ENCODE measurements at regions not wholly inside any gene's neighbourhood (a gene's known extent, or its start where the extent isn't known, plus 50 kb on each side); places are given as distances from the start of the nearest gene placed in this dataset.

- no peak for TF ChIP-seq USF1 (IDR thresholded peaks at IDR 0.05)
- no peak for TF ChIP-seq MAX (IDR thresholded peaks at IDR 0.05)
- no peak for TF ChIP-seq FOXM1 (IDR thresholded peaks at IDR 0.05; ENCODE audit: borderline replicate concordance, low read depth)
- no peak for TF ChIP-seq EGR1 (IDR thresholded peaks at IDR 0.05)
- no peak for TF ChIP-seq REST (IDR thresholded peaks at IDR 0.05; ENCODE audit: low read depth)
- no peak for TF ChIP-seq CREB1 (IDR thresholded peaks at IDR 0.05; ENCODE audit: low read depth)
- TF ChIP-seq EP300 (IDR thresholded peaks at IDR 0.05; ENCODE audit: borderline replicate concordance): no peak
Measured at GRCh38 chr7:79552463-79552862, 99.0 kb upstream of the MAGI2 start.

GRCh38 chr7:79548727-79549126 is 95.3 kb upstream of the MAGI2 start:
- TF ChIP-seq TEAD4 (IDR thresholded peaks at IDR 0.05) (no peak), YY1 (IDR thresholded peaks at IDR 0.05; ENCODE audit: low read depth) (no peak), EGR1 (IDR thresholded peaks at IDR 0.05) (no peak), TAF1 (IDR thresholded peaks at IDR 0.05; ENCODE audit: low read depth) (no peak), TCF12 (IDR thresholded peaks at IDR 0.05; ENCODE audit: low read depth) (no peak), FOXM1 (IDR thresholded peaks at IDR 0.05; ENCODE audit: borderline replicate concordance, low read depth) (no peak), CEBPB (IDR thresholded peaks at IDR 0.05) (no peak), REST (IDR thresholded peaks at IDR 0.05; ENCODE audit: low read depth) (no peak), MAX (IDR thresholded peaks at IDR 0.05) (no peak), EP300 (IDR thresholded peaks at IDR 0.05; ENCODE audit: borderline replicate concordance) (no peak), USF1 (IDR thresholded peaks at IDR 0.05) (no peak), ZBTB7A (IDR thresholded peaks at IDR 0.05; ENCODE audit: low read depth) (no peak)

- TF ChIP-seq RAD21 (IDR thresholded peaks at IDR 0.05; ENCODE audit: low read depth) (no peak), ZBTB7A (IDR thresholded peaks at IDR 0.05; ENCODE audit: low read depth) (no peak), EP300 (IDR thresholded peaks at IDR 0.05; ENCODE audit: borderline replicate concordance) (no peak), MAX (IDR thresholded peaks at IDR 0.05) (no peak), YY1 (IDR thresholded peaks at IDR 0.05; ENCODE audit: low read depth) (no peak), CREB1 (IDR thresholded peaks at IDR 0.05; ENCODE audit: low read depth) (no peak), TCF12 (IDR thresholded peaks at IDR 0.05; ENCODE audit: low read depth) (no peak), CEBPB (IDR thresholded peaks at IDR 0.05) (no peak), FOXM1 (IDR thresholded peaks at IDR 0.05; ENCODE audit: borderline replicate concordance, low read depth) (no peak), NFIC (IDR thresholded peaks at IDR 0.05) (no peak), TEAD4 (IDR thresholded peaks at IDR 0.05) (no peak), REST (IDR thresholded peaks at IDR 0.05; ENCODE audit: low read depth) (no peak), TAF1 (IDR thresholded peaks at IDR 0.05; ENCODE audit: low read depth) (no peak), USF1 (IDR thresholded peaks at IDR 0.05) (no peak), EGR1 (IDR thresholded peaks at IDR 0.05) (no peak)
Measured at GRCh38 chr7:79547132-79547531, 93.7 kb upstream of the MAGI2 start.

- TF ChIP-seq TCF12 (IDR thresholded peaks at IDR 0.05; ENCODE audit: low read depth) (no peak), EP300 (IDR thresholded peaks at IDR 0.05; ENCODE audit: borderline replicate concordance) (no peak), TAF1 (IDR thresholded peaks at IDR 0.05; ENCODE audit: low read depth) (no peak), ZBTB7A (IDR thresholded peaks at IDR 0.05; ENCODE audit: low read depth) (no peak), CEBPB (IDR thresholded peaks at IDR 0.05) (no peak), YY1 (IDR thresholded peaks at IDR 0.05; ENCODE audit: low read depth) (no peak), FOXM1 (IDR thresholded peaks at IDR 0.05; ENCODE audit: borderline replicate concordance, low read depth) (no peak), NFIC (IDR thresholded peaks at IDR 0.05) (no peak), MAX (IDR thresholded peaks at IDR 0.05) (no peak), REST (IDR thresholded peaks at IDR 0.05; ENCODE audit: low read depth) (no peak), TEAD4 (IDR thresholded peaks at IDR 0.05) (no peak)
Measured at GRCh38 chr7:79540592-79540991, 87.1 kb upstream of the MAGI2 start.

Data from Ishikawa (cell line).